Mesodermal cell (in vitro differentiated cells): ENCODE measurements at regions not wholly inside any gene's neighbourhood (a gene's known extent, or its start where the extent isn't known, plus 50 kb on each side); places are given as distances from the start of the nearest gene placed in this dataset.

Experiments
- H3K27ac ChIP-seq: 2 replicates; pipeline ENCODE4 v1.7.0; 2013; ENCODE audit warnings: mild to moderate bottlenecking, low read depth, low read length, moderate library complexity; ENCODE audit not compliant: severe bottlenecking
- H3K36me3 ChIP-seq: 2 replicates; pipeline ENCODE4 v1.7.1; 2013; ENCODE audit warnings: mild to moderate bottlenecking, low read length, moderate library complexity; ENCODE audit not compliant: control insufficient read depth, insufficient read depth
- H3K4me1 ChIP-seq: one replicate; pipeline ENCODE4 v1.7.1; 2013; ENCODE audit warnings: mild to moderate bottlenecking, low read length; ENCODE audit not compliant: insufficient read depth, control insufficient read depth, poor library complexity, severe bottlenecking
- H3K4me3 ChIP-seq: 2 replicates; pipeline ENCODE4 v1.7.0; 2013; ENCODE audit warnings: low read length, control low read depth, mild to moderate bottlenecking; ENCODE audit not compliant: insufficient read depth, poor library complexity, severe bottlenecking; ENCODE audit errors: extremely low read depth
- H3K9me3 ChIP-seq: 2 replicates; pipeline ENCODE4 v1.7.1; 2013; ENCODE audit warnings: mild to moderate bottlenecking, low read length, moderate library complexity; ENCODE audit not compliant: control insufficient read depth
- WGBS, 2 experiments: methylation state at CpG; one replicate each; pipeline ENCODE4 v1.1.5; 2013; ENCODE audit warnings: missing lambda C conversion rate in 2 of 2; ENCODE audit not compliant: insufficient coverage in 2 of 2; 5-methylcytosine and 5-hydroxymethylcytosine counted together

GRCh38 chr15:47990821-47991220 is 130.0 kb upstream of the SLC24A5 start:
- 90 to 96% methylated on average over 2 of the region's 2 CpGs for WGBS, 2 experiments
- H3K4me1 ChIP-seq: no peaks in the 10 kb centered on the region
- H3K27ac ChIP-seq: no peak overlapping the region
- no peak overlapping the region for H3K4me3 ChIP-seq
- H3K36me3 ChIP-seq: no peaks in the 10 kb centered on the region
- H3K9me3 ChIP-seq: no peaks in the 10 kb centered on the region

- H3K27ac ChIP-seq: no peak overlapping the region
- no peaks in the 10 kb centered on the region for H3K4me1 ChIP-seq
- 87 to 100% methylated on average over 2 to 4 of the region's 4 CpGs for WGBS, 2 experiments
- H3K9me3 ChIP-seq: no peaks in the 10 kb centered on the region
- H3K36me3 ChIP-seq: no peaks in the 10 kb centered on the region
- no peak overlapping the region for H3K4me3 ChIP-seq
Measured at GRCh38 chr15:47991357-47991756, 129.4 kb upstream of the SLC24A5 start.

GRCh38 chr15:47993051-47993450 is 127.7 kb upstream of the SLC24A5 start:
- WGBS, 2 experiments: 94 to 96% methylated on average over 4 to 5 of the region's 5 CpGs
- Histone ChIP-seq H3K9me3 (no peaks in the 10 kb centered on the region), H3K4me1 (no peaks in the 10 kb centered on the region), H3K36me3 (no peaks in the 10 kb centered on the region), H3K27ac (no peak overlapping the region), H3K4me3 (no peak overlapping the region)

GRCh38 chr15:47997195-47998080 is 123.4 kb upstream of the SLC24A5 start:
- H3K36me3 ChIP-seq: no peaks in the 10 kb centered on the region
- H3K4me3 ChIP-seq: no peak overlapping the region
- no peaks in the 10 kb centered on the region for H3K4me1 ChIP-seq
- H3K9me3 ChIP-seq: no peaks in the 10 kb centered on the region
- 93 to 95% methylated on average over 3 to 4 of the region's 7 CpGs for WGBS, 2 experiments
- H3K27ac ChIP-seq: no peak overlapping the region

- Histone ChIP-seq H3K9me3 (no peaks in the 10 kb centered on the region), H3K36me3 (no peaks in the 10 kb centered on the region), H3K4me1 (no peaks in the 10 kb centered on the region), H3K27ac (no peak overlapping the region), H3K4me3 (no peak overlapping the region)
- WGBS, 2 experiments: 100% methylated on average over 1 of the region's 2 CpGs; no CpG with 5 or more reads in 1 of the 2 experiments
Measured at GRCh38 chr15:47998619-47999019, 122.2 kb upstream of the SLC24A5 start.

- no peaks in the 10 kb centered on the region for H3K36me3 ChIP-seq
- H3K4me3 ChIP-seq: no peak overlapping the region
- WGBS, 2 experiments: 100% methylated on average over 2 to 3 of the region's 3 CpGs
- no peaks in the 10 kb centered on the region for H3K9me3 ChIP-seq
- no peaks in the 10 kb centered on the region for H3K4me1 ChIP-seq
- no peak overlapping the region for H3K27ac ChIP-seq
Measured at GRCh38 chr15:48001393-48002039, 119.3 kb upstream of the SLC24A5 start.

- WGBS, 2 experiments: 100% methylated on average over 1 of the region's 1 CpG; no CpG with 5 or more reads in 1 of the 2 experiments
- no peaks in the 10 kb centered on the region for H3K9me3 ChIP-seq
- H3K4me1 ChIP-seq: no peaks in the 10 kb centered on the region
- H3K27ac ChIP-seq: no peak overlapping the region
- no peak overlapping the region for H3K4me3 ChIP-seq
- no peaks in the 10 kb centered on the region for H3K36me3 ChIP-seq
Measured at GRCh38 chr15:48002767-48003166, 118.0 kb upstream of the SLC24A5 start.

GRCh38 chr15:48003441-48003840 is 117.3 kb upstream of the SLC24A5 start:
- no peak overlapping the region for H3K4me3 ChIP-seq
- no peaks in the 10 kb centered on the region for H3K4me1 ChIP-seq
- no peak overlapping the region for H3K27ac ChIP-seq
- no CpG with 5 or more reads among the region's 1 CpG for WGBS, 2 experiments
- no peaks in the 10 kb centered on the region for H3K36me3 ChIP-seq
- no peaks in the 10 kb centered on the region for H3K9me3 ChIP-seq

- Histone ChIP-seq H3K27ac (no peak overlapping the region), H3K4me3 (no peak overlapping the region), H3K36me3 (no peaks in the 10 kb centered on the region), H3K9me3 (no peaks in the 10 kb centered on the region), H3K4me1 (no peaks in the 10 kb centered on the region)
- WGBS, 2 experiments: 67 to 88% methylated on average over 1 of the region's 1 CpG
Measured at GRCh38 chr15:48005077-48005476, 115.7 kb upstream of the SLC24A5 start.

- no peaks in the 10 kb centered on the region for H3K36me3 ChIP-seq
- H3K4me1 ChIP-seq: no peaks in the 10 kb centered on the region
- WGBS, 2 experiments: 61 to 63% methylated on average over 3 of the region's 7 CpGs
- no peak overlapping the region for H3K27ac ChIP-seq
- H3K4me3 ChIP-seq: no peak overlapping the region
- H3K9me3 ChIP-seq: no peaks in the 10 kb centered on the region
Measured at GRCh38 chr15:48006031-48006511, 114.7 kb upstream of the SLC24A5 start.

- H3K4me3 ChIP-seq: no peak overlapping the region
- H3K27ac ChIP-seq: no peak overlapping the region
- 90 to 94% methylated on average over 3 of the region's 4 CpGs for whole genome bisulfite sequencing, 2 experiments
- no peaks in the 10 kb centered on the region for H3K9me3 ChIP-seq
- no peaks in the 10 kb centered on the region for H3K36me3 ChIP-seq
- no peaks in the 10 kb centered on the region for H3K4me1 ChIP-seq
Measured at GRCh38 chr15:48010316-48010715, 110.5 kb upstream of the SLC24A5 start.
